LHCN-M2 (cell line): ENCODE measurements at regions not wholly inside any gene's neighbourhood (a gene's known extent, or its start where the extent isn't known, plus 50 kb on each side); places are given as distances from the start of the nearest gene placed in this dataset.

ENCODE experiments used
- DNase-seq: peaks from one replicate; pipeline ENCODE4 v3.0.0-alpha.2; 2012; ENCODE audit warnings: low read depth

- no peak for DNase-seq
Measured at GRCh38 chr11:76298255-76298654, 82.7 kb downstream of the THAP12 start.

DNA sequence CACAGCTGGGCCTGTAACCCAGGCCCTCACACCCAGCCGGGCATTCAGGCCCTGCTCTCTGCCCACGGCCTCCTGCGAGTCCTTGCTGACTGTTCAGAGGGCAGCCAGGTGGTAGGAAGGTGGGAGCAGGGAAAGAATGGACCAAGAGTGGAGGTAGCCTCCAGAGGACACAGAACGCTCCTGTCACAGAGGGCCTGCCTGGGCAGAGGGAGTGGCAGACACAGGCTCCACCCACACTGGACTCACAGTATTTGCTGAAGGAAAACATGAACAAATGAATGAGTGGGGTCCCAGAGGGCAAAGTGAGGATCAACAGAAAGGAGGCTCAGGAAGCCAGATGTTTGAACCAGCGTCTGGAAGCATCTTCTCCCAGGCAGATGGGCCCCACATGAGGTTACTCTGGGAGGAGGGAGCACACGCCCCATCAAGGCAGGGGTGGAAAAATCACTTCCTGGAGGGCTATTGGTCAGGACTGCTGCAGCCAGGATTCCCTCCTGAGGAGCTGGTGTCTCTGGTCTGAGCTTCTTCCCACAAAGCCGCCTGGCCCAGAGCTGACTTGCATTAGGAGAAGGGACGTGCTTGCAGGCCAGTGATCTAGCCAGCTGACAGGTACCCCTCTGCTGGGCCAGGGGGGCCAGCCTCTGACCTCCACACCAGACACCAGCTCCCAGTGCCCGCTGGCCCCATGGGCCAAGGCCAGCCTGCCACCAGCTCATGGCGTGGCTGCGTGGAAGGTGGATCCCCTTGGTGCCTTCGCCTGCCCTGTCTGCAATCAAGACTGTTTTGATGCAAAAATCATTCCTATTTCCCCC lies 84.0 kb downstream of the THAP12 start:
- no peak for DNase-seq

DNA sequence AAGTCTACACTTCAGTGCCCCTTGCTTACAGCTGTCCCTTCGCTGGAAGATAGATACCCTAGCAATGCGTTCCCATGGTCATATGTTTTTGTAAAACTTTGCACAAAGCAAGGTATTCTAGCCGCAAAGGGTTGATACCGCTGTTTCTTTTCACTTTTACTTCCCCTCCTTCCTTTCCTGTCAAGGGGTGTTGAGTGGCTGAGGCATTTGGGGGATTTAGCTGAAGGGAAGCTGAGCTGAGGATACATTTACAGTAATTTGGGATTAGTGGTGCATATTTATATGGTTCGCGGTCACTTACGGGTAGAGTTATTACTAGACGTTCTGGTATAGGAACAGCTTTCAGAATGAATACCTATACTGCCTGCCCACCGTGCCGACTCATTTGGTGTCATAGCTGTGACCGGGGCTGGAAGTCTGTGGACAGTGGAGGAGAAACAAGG lies 86.9 kb upstream of the WNT11 start:
- no peak for DNase-seq

GRCh38 chr11:76292583-76293188 lies 86.4 kb upstream of the WNT11 start:
- DNase-seq: no peak

GRCh38 chr11:76291576-76292526 lies 85.5 kb upstream of the WNT11 start:
- DNase-seq: no peak

- no peak for DNase-seq
Measured at GRCh38 chr11:76288166-76288980, 82.1 kb upstream of the WNT11 start.

GRCh38 chr11:76287227-76287626 lies 80.9 kb upstream of the WNT11 start:
- no peak for DNase-seq

GRCh38 chr11:76285397-76286104 lies 79.2 kb upstream of the WNT11 start:
- no peak for DNase-seq

DNA sequence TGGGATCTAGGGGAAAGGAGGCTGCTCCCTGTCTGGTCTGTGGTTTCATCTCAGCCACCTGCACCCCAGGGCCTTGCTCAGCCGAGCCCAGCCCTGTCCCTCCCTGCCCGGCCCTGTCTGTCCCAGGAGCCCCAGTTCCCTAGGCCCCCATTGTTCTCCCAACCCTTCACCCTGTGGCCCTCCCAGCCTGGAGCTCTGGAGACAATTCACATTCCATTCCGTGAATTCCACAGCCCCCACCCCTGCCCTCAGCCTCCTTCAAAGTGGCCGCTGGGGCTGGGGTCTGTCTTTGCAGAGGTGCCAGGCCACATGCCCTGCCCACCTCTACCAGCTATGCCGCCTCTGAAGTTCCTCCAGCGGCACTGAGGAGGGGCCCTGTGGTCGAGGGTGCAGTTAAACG lies 77.9 kb upstream of the WNT11 start:
- no peak for DNase-seq

DNA sequence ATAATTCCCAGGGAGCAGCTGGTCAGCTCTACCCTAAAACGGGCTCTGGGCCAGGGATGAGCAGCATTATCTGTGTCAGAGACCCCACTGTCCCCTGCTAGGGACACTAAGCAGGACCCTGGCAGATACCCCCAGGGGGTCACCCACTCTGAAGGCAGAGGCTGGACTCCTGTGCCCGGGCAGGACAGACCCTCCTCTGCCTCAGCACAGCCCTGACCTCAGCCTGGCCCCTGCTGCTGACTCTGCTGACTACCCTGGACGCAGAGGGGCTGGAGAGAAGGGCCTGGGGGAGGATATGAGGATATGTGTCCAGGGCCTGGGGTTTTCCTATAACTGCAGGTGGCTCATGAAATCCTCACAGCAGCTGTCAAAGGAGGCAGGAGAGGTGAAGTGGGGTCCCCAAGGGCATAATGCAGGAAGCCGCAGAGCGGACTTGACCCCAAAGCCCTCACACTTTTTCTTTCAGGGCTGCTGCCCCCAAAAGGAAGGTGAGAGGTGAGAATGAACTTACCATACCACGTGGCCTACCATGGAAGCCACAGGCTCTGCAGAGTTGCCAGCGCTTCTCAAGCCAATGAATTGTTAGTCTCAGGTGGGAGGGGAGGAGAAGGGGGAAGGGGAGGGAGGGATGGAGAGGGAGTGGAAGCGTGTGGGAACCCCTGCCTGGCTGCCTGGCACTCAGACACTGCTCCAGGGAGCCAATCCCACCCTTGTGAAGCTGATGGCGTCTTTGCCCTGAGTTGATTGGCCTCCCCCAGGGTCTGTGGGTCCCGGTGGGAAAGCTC lies 76.7 kb upstream of the WNT11 start:
- no peak for DNase-seq

GRCh38 chr11:76282172-76282571 lies 75.9 kb upstream of the WNT11 start:
- DNase-seq: no peak

- no peak for DNase-seq
Measured at GRCh38 chr11:76281558-76281906, 75.2 kb upstream of the WNT11 start.

DNA sequence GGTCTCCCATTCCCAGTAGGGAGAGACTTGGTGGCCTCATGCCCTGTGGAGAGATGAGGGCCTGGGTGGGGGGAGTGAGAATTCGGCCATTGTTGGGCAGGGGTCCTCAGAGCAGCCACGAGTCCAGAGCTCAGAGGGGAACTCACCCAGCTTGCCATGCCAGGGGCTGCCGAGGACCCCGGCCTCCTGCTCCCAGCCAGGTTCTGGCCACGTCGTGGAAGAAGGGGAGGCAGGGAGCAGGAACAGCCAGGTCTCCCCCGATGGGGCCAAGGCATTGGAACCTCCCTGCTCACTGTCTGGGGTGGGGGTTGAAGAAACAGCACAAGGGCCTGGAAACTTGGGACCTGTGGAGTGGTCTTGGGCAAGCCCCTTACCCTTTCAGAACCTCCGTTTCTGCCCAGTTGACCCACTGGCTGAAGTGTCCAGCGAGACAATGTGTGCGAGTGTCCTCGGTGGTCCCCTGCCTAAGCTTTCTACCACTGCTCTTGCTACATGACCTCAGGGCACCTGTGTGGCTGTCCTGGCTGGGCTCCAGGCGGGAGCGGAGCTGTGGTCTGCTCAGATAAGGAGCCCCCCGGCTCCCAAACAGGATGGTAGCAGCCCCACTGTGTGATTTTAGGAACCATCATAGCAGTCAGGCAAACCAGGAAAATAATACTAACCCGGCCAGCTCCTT lies 74.7 kb upstream of the WNT11 start:
- no peak for DNase-seq

GRCh38 chr11:76280151-76280881 lies 74.0 kb upstream of the WNT11 start:
- DNase-seq: no peak

DNA sequence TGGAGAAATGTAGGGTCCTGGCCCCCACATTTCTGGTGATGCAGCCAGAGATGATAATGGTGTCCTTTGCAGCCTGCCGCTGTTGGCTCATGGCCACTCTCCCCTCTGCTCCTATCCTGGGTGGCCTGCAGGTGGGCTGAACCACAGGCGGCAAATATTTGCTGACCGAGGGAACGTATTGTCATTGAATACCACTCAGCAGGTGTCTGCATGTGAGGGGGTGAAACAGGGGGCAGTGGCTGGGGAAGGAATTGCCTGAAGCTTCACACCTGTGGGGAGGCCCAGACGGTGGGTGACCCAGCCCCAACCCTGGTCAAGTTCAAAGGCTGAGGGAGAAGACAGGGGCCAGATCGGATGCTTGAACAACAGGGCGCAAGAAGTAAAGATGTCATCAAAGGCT lies 73.3 kb upstream of the WNT11 start:
- DNase-seq: no peak

DNA sequence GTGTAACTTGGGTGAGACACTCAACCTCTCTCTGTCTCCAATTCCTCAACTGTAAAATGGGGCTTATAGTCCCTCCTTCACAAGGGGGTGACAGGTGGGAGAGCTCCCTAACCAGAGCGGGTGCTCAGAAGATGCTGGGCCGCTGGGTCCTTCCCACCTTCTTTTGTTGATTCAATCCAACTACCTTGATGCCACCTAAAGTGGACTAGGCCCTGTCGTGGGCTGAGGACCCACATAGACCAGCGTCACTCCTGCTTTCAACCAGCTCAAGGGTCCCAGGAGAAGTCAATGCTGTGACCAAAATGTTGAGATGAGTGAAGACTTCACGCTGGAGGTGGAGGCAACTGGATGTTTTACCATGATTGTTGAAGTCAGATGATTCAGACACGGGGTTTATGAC lies 72.7 kb upstream of the WNT11 start:
- no peak for DNase-seq

DNA sequence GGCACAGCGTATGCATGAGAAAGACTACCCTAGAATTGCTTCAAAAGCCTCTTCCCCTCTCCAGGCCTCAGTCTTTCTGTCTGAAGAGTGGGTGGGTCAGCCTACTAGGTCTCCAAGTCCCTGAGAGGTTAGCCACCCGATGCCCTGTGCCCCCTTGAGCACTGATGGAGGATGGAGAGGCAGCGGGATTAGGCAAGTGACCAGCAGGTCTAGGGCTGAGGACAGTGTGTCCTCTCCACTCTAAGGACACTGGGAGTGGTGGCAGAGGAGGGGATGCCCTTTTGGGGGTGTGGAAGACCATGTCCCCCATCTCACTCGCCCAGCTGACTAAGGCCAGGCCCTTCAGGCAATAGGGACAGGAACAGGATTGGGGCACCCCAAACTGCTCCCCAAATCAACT lies 72.2 kb upstream of the WNT11 start:
- DNase-seq: no peak

- DNase-seq: no peak
Measured at GRCh38 chr11:76277298-76278175, 71.2 kb upstream of the WNT11 start.
